Endothelial cell of umbilical vein (primary cell): ENCODE measurements at regions not wholly inside any gene's neighbourhood (a gene's known extent, or its start where the extent isn't known, plus 50 kb on each side); places are given as distances from the start of the nearest gene placed in this dataset.

Source experiments
- BruUV-seq: library from RNA; stranded (reverse); fragments of 400-500 nt; replicated peaks from 2 replicates; lab custom pipeline; 2021; lab: Mats Ljungman, UMichigan
- CTCF ChIA-PET: fragments of 300-600, 350-600 bp; sonication (Branson Sonifier 250); formaldehyde crosslinking; loops from one replicate; lab custom pipeline; 2021; ENCODE audit warnings: antibody characterized with exemption, inconsistent platforms; lab: Charles Lee
- POLR2A ChIA-PET: fragments of 300-600, 350-600 bp; sonication (Branson Sonifier 250); formaldehyde crosslinking; loops from one replicate; lab custom pipeline; 2021; ENCODE audit warnings: antibody characterized with exemption, inconsistent platforms; lab: Charles Lee
- DNase-seq: peaks from one replicate; pipeline ENCODE4 v3.0.0-alpha.2; 2011; ENCODE audit warnings: low read depth, low spot score
- FAIRE-seq: peaks from 2 replicates; lab custom pipeline; 2011; peaks lifted over from hg19 to GRCh38; lab: Jason Lieb, UNC
- H2AFZ ChIP-seq: 2 replicates; pipeline ENCODE4 v1.6.0; 2012; ENCODE audit warnings: low read depth, low read length, control low read depth, inconsistent platforms
- H3K27ac ChIP-seq: 2 replicates; pipeline ENCODE4 v1.5.1; 2011; ENCODE audit warnings: low read depth, mild to moderate bottlenecking, control low read depth, low read length, moderate library complexity; ENCODE audit not compliant: insufficient read depth
- H3K27me3 ChIP-seq, 2 experiments: 2 replicates each; pipeline versions ENCODE4 v1.6.0 to v1.6.1; 2011; ENCODE audit warnings: low read length in 2 of 2, mixed read lengths in 1 of 2; ENCODE audit not compliant: control insufficient read depth in 2 of 2, insufficient read depth in 2 of 2
- H3K36me3 ChIP-seq, 2 experiments: 2 replicates in 1 of 2; 3 replicates in 1 of 2; pipeline ENCODE4 v1.5.1; 2011; ENCODE audit warnings: low read length in 2 of 2, mild to moderate bottlenecking in 1 of 2, moderate library complexity in 1 of 2; ENCODE audit not compliant: control insufficient read depth in 2 of 2, insufficient read depth in 2 of 2; ENCODE audit errors: extremely low read depth in 1 of 2
- H3K4me1 ChIP-seq: 3 replicates; pipeline ENCODE4 v1.5.1; 2011; ENCODE audit warnings: mild to moderate bottlenecking, low read length; ENCODE audit not compliant: control insufficient read depth, insufficient read depth; ENCODE audit errors: extremely low read depth
- H3K4me2 ChIP-seq: 2 replicates; pipeline ENCODE4 v1.6.1; 2011; ENCODE audit warnings: low read length, control low read depth, mixed read lengths; ENCODE audit not compliant: insufficient read depth
- H3K4me3 ChIP-seq, 3 experiments: fragments of 200-600 bp in 1 of 3; sonication (generic), shearing (Covaris generic) in 1 of 3; replicated peaks in 1 of 3; 2 replicates each; pipeline ENCODE4 v1.5.1; 2011 to 2016; ENCODE audit warnings: control low read depth in 3 of 3, low read length in 3 of 3, mild to moderate bottlenecking in 2 of 3, inconsistent platforms in 1 of 3, low read depth in 1 of 3, moderate library complexity in 1 of 3; ENCODE audit not compliant: insufficient read depth in 1 of 3
- H3K79me2 ChIP-seq: 2 replicates; pipeline ENCODE4 v1.6.0; 2012; ENCODE audit warnings: low read length, inconsistent platforms; ENCODE audit not compliant: control insufficient read depth, insufficient read depth
- H3K9ac ChIP-seq: replicated peaks from 2 replicates; pipeline ENCODE3; 2011; ENCODE audit warnings: low read length, control low read depth; ENCODE audit not compliant: insufficient read depth; ENCODE audit errors: extremely low read depth
- H3K9me1 ChIP-seq: replicated peaks from 3 replicates; pipeline ENCODE4 v1.6.0; 2011; ENCODE audit warnings: mild to moderate bottlenecking, low read length; ENCODE audit not compliant: control insufficient read depth, insufficient read depth; ENCODE audit errors: extremely low read depth
- H3K9me3 ChIP-seq: replicated peaks from 2 replicates; pipeline ENCODE4 v1.5.1; 2012; ENCODE audit warnings: low read length, inconsistent platforms; ENCODE audit not compliant: control insufficient read depth, insufficient read depth
- H4K20me1 ChIP-seq: replicated peaks from 2 replicates; pipeline ENCODE3; 2011; ENCODE audit warnings: mild to moderate bottlenecking, low read length; ENCODE audit not compliant: control insufficient read depth, insufficient read depth; ENCODE audit errors: extremely low read depth
- EZH2 ChIP-seq: IDR thresholded peaks from 2 replicates; pipeline ENCODE4 v1.6.1; 2012; ENCODE audit warnings: borderline replicate concordance, low read depth, mild to moderate bottlenecking, moderate library complexity, low read length, inconsistent platforms; ENCODE audit not compliant: severe bottlenecking
- FOS ChIP-seq: IDR thresholded peaks from 2 replicates; pipeline ENCODE4 v1.6.1; 2011; ENCODE audit warnings: mild to moderate bottlenecking, low read length, moderate library complexity, borderline replicate concordance; ENCODE audit not compliant: insufficient read depth
- GATA2 ChIP-seq: IDR thresholded peaks from 2 replicates; pipeline ENCODE4 v1.7.0; 2011; ENCODE audit warnings: low read depth, mild to moderate bottlenecking, moderate library complexity, mixed read lengths, low read length; ENCODE audit not compliant: insufficient read length, insufficient read depth
- JUN ChIP-seq: IDR thresholded peaks from 2 replicates; pipeline ENCODE4 v1.6.1; 2011; ENCODE audit warnings: borderline replicate concordance, low read depth; ENCODE audit not compliant: insufficient read length, insufficient read depth
- MAX ChIP-seq: IDR thresholded peaks from 2 replicates; pipeline ENCODE4 v1.6.1; 2011; ENCODE audit not compliant: insufficient read depth, insufficient read length
- MYC ChIP-seq: IDR thresholded peaks from one replicate; pipeline ENCODE4 v1.6.1; 2011; ENCODE audit warnings: mild to moderate bottlenecking, low read depth, low read length
- POLR2A ChIP-seq: IDR thresholded peaks from 2 replicates; pipeline ENCODE4 v1.6.1; 2012; ENCODE audit warnings: low read depth, mild to moderate bottlenecking, control low read depth, low read length
- POLR2AphosphoS5 ChIP-seq: IDR thresholded peaks from 2 replicates; pipeline ENCODE4 v1.6.1; 2012; ENCODE audit warnings: low read depth, mild to moderate bottlenecking, control low read depth, low read length, moderate library complexity; ENCODE audit not compliant: insufficient read depth
- dilution Hi-C: fragments of 300-500 bp; cut with MboI; formaldehyde crosslinking; loops from one replicate; pipeline ENCODE4 v1.15.0; 2019; ENCODE audit warnings: low sequenced_read_pairs; ENCODE audit not compliant: extremely low pct_ligation_motif_present
- intact Hi-C: fragments of 100-400 bp; cut with micrococcal nuclease; formaldehyde crosslinking; loops from one replicate; pipeline ENCODE4 v1.10.0; 2022
- TF ChIP-seq, protein P1 (sequence below), 2 donors: IDR thresholded peaks; 1 replicate in 1 of 2; 2 replicates in 1 of 2; pipeline ENCODE4 v1.5.1; 2011; ENCODE audit warnings: low read length in 2 of 2, mild to moderate bottlenecking in 2 of 2, moderate library complexity in 2 of 2, control low read depth in 1 of 2, inconsistent platforms in 1 of 2, low read depth in 1 of 2; ENCODE audit not compliant: insufficient read depth in 1 of 2; ENCODE audit errors: extremely low read depth in 1 of 2

DNA sequence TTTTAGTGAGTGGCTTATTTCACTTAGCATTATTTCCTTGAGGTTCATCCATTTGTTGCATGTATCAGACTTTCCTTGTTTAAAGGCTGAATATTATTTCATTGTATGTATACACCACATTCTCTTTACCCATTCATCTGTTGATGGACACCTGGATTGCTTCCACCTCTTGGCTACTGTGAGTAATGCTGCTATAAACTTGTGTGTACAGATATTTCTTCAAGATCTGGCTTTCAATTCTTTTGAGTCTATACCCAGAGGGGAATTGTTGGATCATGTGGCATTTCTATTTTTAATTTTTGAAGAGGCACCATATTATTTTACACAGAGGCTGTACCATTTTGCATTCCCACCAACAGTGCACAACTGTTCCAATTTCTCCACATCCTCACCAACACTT lies 313.5 kb downstream of the RPLP1 start:
- no peaks in the 10 kb centered on the region for H3K9me1 ChIP-seq
- TF ChIP-seq MYC (no peak), POLR2A (no peak), FOS (no peak), POLR2AphosphoS5 (no peak), EZH2 (no peak), JUN (no peak), GATA2 (no peak), MAX (no peak)
- TF ChIP-seq, protein P1, sequence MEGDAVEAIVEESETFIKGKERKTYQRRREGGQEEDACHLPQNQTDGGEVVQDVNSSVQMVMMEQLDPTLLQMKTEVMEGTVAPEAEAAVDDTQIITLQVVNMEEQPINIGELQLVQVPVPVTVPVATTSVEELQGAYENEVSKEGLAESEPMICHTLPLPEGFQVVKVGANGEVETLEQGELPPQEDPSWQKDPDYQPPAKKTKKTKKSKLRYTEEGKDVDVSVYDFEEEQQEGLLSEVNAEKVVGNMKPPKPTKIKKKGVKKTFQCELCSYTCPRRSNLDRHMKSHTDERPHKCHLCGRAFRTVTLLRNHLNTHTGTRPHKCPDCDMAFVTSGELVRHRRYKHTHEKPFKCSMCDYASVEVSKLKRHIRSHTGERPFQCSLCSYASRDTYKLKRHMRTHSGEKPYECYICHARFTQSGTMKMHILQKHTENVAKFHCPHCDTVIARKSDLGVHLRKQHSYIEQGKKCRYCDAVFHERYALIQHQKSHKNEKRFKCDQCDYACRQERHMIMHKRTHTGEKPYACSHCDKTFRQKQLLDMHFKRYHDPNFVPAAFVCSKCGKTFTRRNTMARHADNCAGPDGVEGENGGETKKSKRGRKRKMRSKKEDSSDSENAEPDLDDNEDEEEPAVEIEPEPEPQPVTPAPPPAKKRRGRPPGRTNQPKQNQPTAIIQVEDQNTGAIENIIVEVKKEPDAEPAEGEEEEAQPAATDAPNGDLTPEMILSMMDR (IDR thresholded peaks at IDR 0.05; ENCODE audit: extremely low read depth in 1 of 2, insufficient read depth in 1 of 2, low read depth in 1 of 2, low read length in 2 of 2), result no peak
- FAIRE-seq, result no peak
- CTCF ChIA-PET, result interaction anchor here (1.0 kb wide), 1 partner anchor 8 kb away, joined by 3 read pairs; no protein-coding TSS in a partner anchor
- no peaks in the 10 kb centered on the region for H3K79me2 ChIP-seq
- DNase-seq, result no peak
- H3K9me3 ChIP-seq, result no peaks in the 10 kb centered on the region
- H3K4me2 ChIP-seq, result no peak overlapping the region
- no peak overlapping the region for H2AFZ ChIP-seq
- POLR2A ChIA-PET, result no interaction called here
- H4K20me1 ChIP-seq, result no peaks in the 10 kb centered on the region
- H3K4me3 ChIP-seq, result no peak overlapping the region
- H3K27me3 ChIP-seq, result peaks cover 0 to 2% of the 10 kb centered on the region in 2 experiments
- no peaks in the 10 kb centered on the region for H3K36me3 ChIP-seq
- H3K27ac ChIP-seq, result no peak overlapping the region
- no peak overlapping the region for H3K9ac ChIP-seq
- peaks cover 7% of the 10 kb centered on the region for H3K4me1 ChIP-seq
- dilution Hi-C loops, result no loop called here
- no TSS peak for BruUV-seq
- intact Hi-C loops, result no loop called here
